HG02884 (cell line): ENCODE measurements at regions not wholly inside any gene's neighbourhood (a gene's known extent, or its start where the extent isn't known, plus 50 kb on each side); places are given as distances from the start of the nearest gene placed in this dataset.

Experiments used
- ATAC-seq: cut with Tn5 transposase; IDR thresholded peaks from one replicate; pipeline ENCODE4 v1.9.1; 2021; ENCODE audit warnings: mild to moderate bottlenecking, moderate library complexity; ENCODE audit not compliant: unreplicated experiment

DNA sequence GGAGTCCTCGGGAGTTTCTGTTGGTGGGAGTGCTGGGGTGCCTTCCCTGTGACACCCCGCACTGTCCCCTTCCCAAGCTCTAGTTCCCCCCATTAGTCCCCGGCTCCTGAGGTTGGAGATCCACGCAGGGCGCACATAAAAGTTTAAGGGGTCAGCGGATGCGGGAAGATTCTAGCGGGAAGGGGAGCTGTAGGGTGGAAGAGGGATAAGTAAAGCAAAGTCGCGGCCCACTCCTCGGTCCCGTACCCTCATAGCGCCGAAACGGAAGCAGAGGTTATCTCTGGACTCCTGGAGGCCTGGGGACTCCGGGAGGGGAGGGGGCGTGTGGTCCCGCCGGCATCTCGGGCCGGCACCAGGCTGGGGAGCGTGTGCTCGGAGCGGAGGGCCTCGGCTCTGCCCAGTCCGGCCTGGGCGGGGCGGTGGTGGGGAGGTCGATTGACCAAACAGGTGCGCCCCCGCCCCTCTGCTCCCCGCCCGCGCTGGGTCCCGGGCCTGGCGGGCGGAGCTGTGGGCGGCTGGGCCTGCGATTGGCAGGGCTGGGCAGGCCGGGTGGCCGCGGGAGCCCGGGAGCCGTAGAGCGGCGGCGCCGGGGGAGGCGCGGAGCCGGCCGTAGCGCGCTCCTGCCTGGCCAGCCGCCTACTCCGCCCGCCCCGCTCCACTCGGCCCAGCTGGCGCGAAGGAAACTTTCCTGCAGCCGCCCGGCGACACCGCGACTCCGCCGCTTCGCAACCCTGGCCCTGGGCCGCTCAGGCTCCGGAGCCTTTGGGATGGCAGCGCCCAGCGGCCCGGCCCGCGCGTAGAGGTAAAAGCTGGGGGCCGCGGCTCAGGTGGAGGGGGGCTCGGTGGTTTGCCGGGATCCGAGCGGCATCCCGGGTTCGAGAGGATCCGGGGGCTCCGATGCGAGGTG, 52.2 kb upstream of the DAB2IP start:
- ATAC-seq = no peak

DNA sequence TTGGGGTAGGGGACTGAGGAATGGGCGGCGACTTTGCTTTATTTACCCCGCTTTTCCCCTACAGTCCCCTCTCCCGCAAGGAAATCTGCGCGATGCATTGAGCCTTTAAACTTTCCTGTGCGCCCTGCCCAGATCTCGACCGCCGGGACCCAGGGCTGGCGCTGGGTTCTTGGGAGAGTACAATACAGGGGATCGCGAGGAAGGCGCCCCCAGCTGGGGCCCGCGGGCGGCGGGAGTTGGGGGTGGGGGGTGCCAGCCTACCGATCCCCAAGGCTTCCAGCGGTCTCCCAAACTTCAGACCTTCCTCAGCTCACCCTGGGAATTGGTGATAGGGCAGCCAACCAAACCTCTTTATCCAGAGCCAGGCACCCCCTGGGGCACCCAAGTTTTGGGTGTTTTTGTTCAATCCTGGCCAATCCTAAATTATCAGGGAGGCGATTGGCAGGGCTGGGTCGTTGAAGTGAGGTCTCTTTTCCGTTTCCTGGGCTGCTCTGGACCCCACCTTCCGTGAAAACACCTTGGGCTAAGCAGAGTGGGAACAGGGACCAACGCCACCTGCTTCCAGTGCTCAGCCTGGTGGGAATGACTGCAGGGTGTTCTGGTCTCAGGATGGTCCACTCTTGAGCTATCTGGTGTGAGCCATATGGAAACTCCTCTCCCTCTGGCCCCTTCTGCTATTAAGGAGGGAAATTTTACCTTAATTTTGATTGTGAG, 51.4 kb upstream of the DAB2IP start:
- no peak for ATAC-seq

DNA sequence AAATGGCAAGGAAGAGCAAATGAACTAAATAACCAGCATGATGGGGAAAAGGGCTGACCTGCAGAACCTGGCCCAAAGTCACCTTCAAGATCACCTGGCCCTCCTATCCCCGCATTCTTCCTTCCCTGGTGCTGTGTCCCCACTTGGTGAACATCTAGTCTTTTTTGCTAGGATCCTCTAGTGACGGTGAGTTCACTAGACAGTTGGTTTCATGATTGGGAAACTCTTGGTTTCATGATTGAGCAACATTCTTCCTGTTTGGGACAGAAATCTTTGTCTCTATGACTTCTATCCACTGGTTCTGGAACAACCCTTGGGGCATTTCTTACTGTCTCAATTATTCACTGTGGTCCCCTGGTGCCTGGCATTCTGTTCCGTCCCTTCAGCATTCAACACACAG, 50.2 kb upstream of the DAB2IP start:
- ATAC-seq = no peak
